Neural cell (in vitro differentiated cells): ENCODE measurements at regions not wholly inside any gene's neighbourhood (a gene's known extent, or its start where the extent isn't known, plus 50 kb on each side); places are given as distances from the start of the nearest gene placed in this dataset.

ENCODE experiments used
- H2AFZ ChIP-seq: fragments of 200-600, 300-800 bp; sonication (generic), shearing (Covaris generic); 2 replicates; pipeline ENCODE4 v1.6.0; 2014; ENCODE audit warnings: low read depth, mild to moderate bottlenecking, antibody characterized with exemption, low read length, moderate library complexity
- H3F3A ChIP-seq: fragments of 200-600 bp; shearing (Covaris generic); 2 replicates; pipeline ENCODE4 v1.6.1; 2016; ENCODE audit warnings: mild to moderate bottlenecking, moderate library complexity, mixed read lengths, antibody characterized with exemption, low read length; ENCODE audit not compliant: insufficient read depth, poor library complexity, severe bottlenecking
- H3K27ac ChIP-seq: fragments of 200-600, 300-800 bp; sonication (generic), shearing (Covaris generic); 2 replicates; pipeline ENCODE4 v1.5.1; 2014; ENCODE audit warnings: mild to moderate bottlenecking, low read length, moderate library complexity
- H3K27me3 ChIP-seq: fragments of 300-800, 200-600 bp; sonication (generic), shearing (Covaris generic); 2 replicates; pipeline ENCODE4 v1.6.0; 2014; ENCODE audit warnings: mild to moderate bottlenecking, low read depth, low read length, moderate library complexity; ENCODE audit not compliant: insufficient read depth
- H3K36me3 ChIP-seq: fragments of 300-800, 200-600 bp; sonication (generic), shearing (Covaris generic); 2 replicates; pipeline ENCODE4 v1.5.1; 2014; ENCODE audit warnings: mild to moderate bottlenecking, antibody characterized with exemption, low read length, moderate library complexity; ENCODE audit not compliant: insufficient read depth
- H3K4me2 ChIP-seq: fragments of 300-800, 200-600 bp; sonication (generic), shearing (Covaris generic); 2 replicates; pipeline ENCODE4 v1.6.0; 2014; ENCODE audit warnings: mild to moderate bottlenecking, low read length
- H3K4me3 ChIP-seq: fragments of 300-800, 200-600 bp; sonication (generic), shearing (Covaris generic); 2 replicates; pipeline ENCODE4 v1.5.1; 2014; ENCODE audit warnings: mild to moderate bottlenecking, low read length, moderate library complexity
- H3K79me2 ChIP-seq: fragments of 200-600 bp; shearing (Covaris generic); replicated peaks from 2 replicates; pipeline ENCODE4 v1.6.0; 2014; ENCODE audit warnings: mild to moderate bottlenecking, low read length, moderate library complexity; ENCODE audit not compliant: insufficient read depth
- H3K9ac ChIP-seq: fragments of 300-800, 200-600 bp; sonication (generic), shearing (Covaris generic); 2 replicates; pipeline ENCODE4 v1.6.1; 2016; ENCODE audit warnings: mild to moderate bottlenecking, low read length, mixed read lengths
- H3K9me2 ChIP-seq: fragments of 200-600 bp; shearing (Covaris generic); 2 replicates; pipeline ENCODE4 v1.6.1; 2016; ENCODE audit warnings: mild to moderate bottlenecking, low read length, mixed read lengths; ENCODE audit not compliant: insufficient read depth
- H3K9me3 ChIP-seq: fragments of 200-600, 300-800 bp; sonication (generic), shearing (Covaris generic); 2 replicates; pipeline ENCODE4 v1.6.1; 2016; ENCODE audit warnings: mild to moderate bottlenecking, mixed run types, low read length, moderate library complexity, mixed read lengths
- H4K20me1 ChIP-seq: fragments of 200-600 bp; shearing (Covaris generic); 2 replicates; pipeline ENCODE4 v1.6.1; 2016; ENCODE audit warnings: mild to moderate bottlenecking, mixed run types; ENCODE audit not compliant: insufficient read depth
- CTCF ChIP-seq: fragments of 450-650 bp; IDR thresholded peaks from 2 replicates; pipeline ENCODE4 v1.5.1; 2014; ENCODE audit warnings: antibody characterized with exemption, mild to moderate bottlenecking, moderate library complexity; ENCODE audit not compliant: poor library complexity, severe bottlenecking
- EP300 ChIP-seq: fragments of 450-650 bp; conservative IDR thresholded peaks from 2 replicates; pipeline ENCODE4 v1.6.1; 2014; ENCODE audit warnings: antibody characterized with exemption, mild to moderate bottlenecking, moderate library complexity; ENCODE audit not compliant: poor library complexity, severe bottlenecking
- EZH2 ChIP-seq: fragments of 200-600, 300-800 bp; shearing (Covaris generic), sonication (generic); IDR thresholded peaks from 2 replicates; pipeline ENCODE4 v1.6.1; 2014; ENCODE audit warnings: antibody characterized with exemption, low read length, borderline replicate concordance, mild to moderate bottlenecking; ENCODE audit not compliant: insufficient read depth, poor library complexity, severe bottlenecking
- POLR2AphosphoS5 ChIP-seq: IDR thresholded peaks from 2 replicates; pipeline ENCODE4 v1.6.1; 2012
- RAD21 ChIP-seq: fragments of 450-650 bp; conservative IDR thresholded peaks from 2 replicates; pipeline ENCODE4 v1.6.1; 2014; ENCODE audit warnings: antibody characterized with exemption, mild to moderate bottlenecking, moderate library complexity
- TF ChIP-seq, protein P1 (sequence below): IDR thresholded peaks from 2 replicates; pipeline ENCODE4 v1.6.1; 2012; ENCODE audit warnings: borderline replicate concordance

DNA sequence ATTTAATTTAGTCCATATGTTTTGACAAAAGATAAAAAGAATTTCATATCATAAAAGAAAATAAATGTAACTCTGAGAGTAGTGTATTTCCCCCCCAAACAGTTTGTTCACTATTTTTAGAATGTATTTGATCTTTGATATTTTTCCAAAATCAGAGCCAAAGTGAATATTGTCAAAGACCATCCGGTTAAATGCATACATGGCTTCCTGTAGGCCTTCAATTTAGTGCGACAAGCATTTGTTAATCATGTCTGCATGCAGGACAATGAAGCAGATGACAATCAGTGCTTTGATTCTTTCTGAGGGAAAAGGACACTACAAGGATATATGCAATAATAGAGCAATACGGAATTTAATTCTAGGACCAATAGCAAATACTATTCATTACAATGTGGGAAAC lies 79.8 kb downstream of the ACTBL2 start:
- no peaks in the 10 kb centered on the region for H3K27me3 ChIP-seq
- peaks cover 4% of the 10 kb centered on the region for H3F3A ChIP-seq
- peak overlapping the region; percentile 93 for H3K27ac ChIP-seq
- TF ChIP-seq, protein P1, sequence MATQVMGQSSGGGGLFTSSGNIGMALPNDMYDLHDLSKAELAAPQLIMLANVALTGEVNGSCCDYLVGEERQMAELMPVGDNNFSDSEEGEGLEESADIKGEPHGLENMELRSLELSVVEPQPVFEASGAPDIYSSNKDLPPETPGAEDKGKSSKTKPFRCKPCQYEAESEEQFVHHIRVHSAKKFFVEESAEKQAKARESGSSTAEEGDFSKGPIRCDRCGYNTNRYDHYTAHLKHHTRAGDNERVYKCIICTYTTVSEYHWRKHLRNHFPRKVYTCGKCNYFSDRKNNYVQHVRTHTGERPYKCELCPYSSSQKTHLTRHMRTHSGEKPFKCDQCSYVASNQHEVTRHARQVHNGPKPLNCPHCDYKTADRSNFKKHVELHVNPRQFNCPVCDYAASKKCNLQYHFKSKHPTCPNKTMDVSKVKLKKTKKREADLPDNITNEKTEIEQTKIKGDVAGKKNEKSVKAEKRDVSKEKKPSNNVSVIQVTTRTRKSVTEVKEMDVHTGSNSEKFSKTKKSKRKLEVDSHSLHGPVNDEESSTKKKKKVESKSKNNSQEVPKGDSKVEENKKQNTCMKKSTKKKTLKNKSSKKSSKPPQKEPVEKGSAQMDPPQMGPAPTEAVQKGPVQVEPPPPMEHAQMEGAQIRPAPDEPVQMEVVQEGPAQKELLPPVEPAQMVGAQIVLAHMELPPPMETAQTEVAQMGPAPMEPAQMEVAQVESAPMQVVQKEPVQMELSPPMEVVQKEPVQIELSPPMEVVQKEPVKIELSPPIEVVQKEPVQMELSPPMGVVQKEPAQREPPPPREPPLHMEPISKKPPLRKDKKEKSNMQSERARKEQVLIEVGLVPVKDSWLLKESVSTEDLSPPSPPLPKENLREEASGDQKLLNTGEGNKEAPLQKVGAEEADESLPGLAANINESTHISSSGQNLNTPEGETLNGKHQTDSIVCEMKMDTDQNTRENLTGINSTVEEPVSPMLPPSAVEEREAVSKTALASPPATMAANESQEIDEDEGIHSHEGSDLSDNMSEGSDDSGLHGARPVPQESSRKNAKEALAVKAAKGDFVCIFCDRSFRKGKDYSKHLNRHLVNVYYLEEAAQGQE = no peak
- TF ChIP-seq CTCF = no peak
- peak overlapping the region; percentile 53 for H3K9ac ChIP-seq
- no peaks in the 10 kb centered on the region for H3K36me3 ChIP-seq
- peak overlapping the region; percentile 20 for H3K4me2 ChIP-seq
- no peaks in the 10 kb centered on the region for H3K79me2 ChIP-seq
- no peaks in the 10 kb centered on the region for H4K20me1 ChIP-seq
- H3K4me3 ChIP-seq = no peak overlapping the region
- H3K9me3 ChIP-seq = no peaks in the 10 kb centered on the region
- no peak overlapping the region for H2AFZ ChIP-seq
- H3K9me2 ChIP-seq = no peaks in the 10 kb centered on the region

DNA sequence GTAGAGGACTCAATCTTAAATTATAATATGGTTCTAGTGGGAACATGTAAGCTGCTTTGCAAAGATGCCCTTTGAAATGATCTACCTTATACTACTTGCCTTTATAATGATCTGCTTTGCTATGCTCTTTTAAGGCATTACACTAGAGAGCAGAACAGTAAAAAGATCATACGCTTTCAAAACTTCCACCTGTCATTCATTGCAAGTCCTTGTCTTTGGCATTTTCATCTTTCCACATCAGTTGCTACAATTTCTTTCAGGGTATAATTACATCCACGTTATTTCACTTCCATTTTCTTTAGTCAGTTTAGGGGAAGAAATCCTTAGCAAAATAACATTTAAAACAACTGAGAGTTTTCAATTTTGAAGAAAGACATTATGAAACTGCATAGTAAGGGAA lies 80.3 kb downstream of the ACTBL2 start:
- no peaks in the 10 kb centered on the region for H3K36me3 ChIP-seq
- peaks cover 4% of the 10 kb centered on the region for H3F3A ChIP-seq
- no peaks in the 10 kb centered on the region for H4K20me1 ChIP-seq
- H3K9me3 ChIP-seq = no peaks in the 10 kb centered on the region
- peak overlapping the region; percentile 41 for H3K9ac ChIP-seq
- H3K4me2 ChIP-seq = peak overlapping the region; percentile 20
- H3K4me3 ChIP-seq = no peak overlapping the region
- H2AFZ ChIP-seq = no peak overlapping the region
- peak; percentile 91 for TF ChIP-seq EP300
- peak; percentile 67 for TF ChIP-seq POLR2AphosphoS5
- no peak for TF ChIP-seq EZH2
- TF ChIP-seq, protein P1 = peak; percentile 69
- peak; percentile 63 for TF ChIP-seq RAD21
- H3K27ac ChIP-seq = peak overlapping the region; percentile 93
- no peaks in the 10 kb centered on the region for H3K79me2 ChIP-seq
- no peaks in the 10 kb centered on the region for H3K27me3 ChIP-seq
- H3K9me2 ChIP-seq = no peaks in the 10 kb centered on the region
